NCI-H1417 treated with DMSO at 0.1 percent for 48 hours (cell line): ENCODE measurements at regions not wholly inside any gene's neighbourhood (a gene's known extent, or its start where the extent isn't known, plus 50 kb on each side); places are given as distances from the start of the nearest gene placed in this dataset.
"Not testable (repeated sequence)": the region's sequence is repeated elsewhere in the genome, so short reads cannot be mapped to it uniquely, and the experiment has no call there.

Experiments
- DNase-seq: peaks from one replicate; lab custom pipeline; 2025; lab: John Stamatoyannopoulos, UW

GRCh38 chr16:87206646-87207451, 110.3 kb downstream of the C16orf95 start:
- DNase-seq: no peak

GRCh38 chr16:87207509-87207908, 109.7 kb downstream of the C16orf95 start:
- no peak for DNase-seq

GRCh38 chr16:87207965-87208364, 109.2 kb downstream of the C16orf95 start:
- DNase-seq: no peak

- not testable (repeated sequence) for DNase-seq
These were observed 108.2 kb downstream of the C16orf95 start for GRCh38 chr16:87208968-87209367.

- DNase-seq: no peak
These were observed 107.2 kb downstream of the C16orf95 start for GRCh38 chr16:87209808-87210512.

GRCh38 chr16:87210894-87211293, 106.3 kb downstream of the C16orf95 start:
- DNase-seq: no peak

- no peak for DNase-seq
These were observed 105.2 kb downstream of the C16orf95 start for GRCh38 chr16:87212026-87212425.

- no peak for DNase-seq
These were observed 103.7 kb downstream of the C16orf95 start for GRCh38 chr16:87213536-87213935.

- no peak for DNase-seq
These were observed 100.9 kb downstream of the C16orf95 start for GRCh38 chr16:87216148-87216840.

- DNase-seq: no peak
These were observed 100.3 kb downstream of the C16orf95 start for GRCh38 chr16:87216841-87217275.

GRCh38 chr16:87217802-87218201, 99.4 kb downstream of the C16orf95 start:
- not testable (repeated sequence) for DNase-seq

GRCh38 chr16:87218281-87219055, 98.7 kb downstream of the C16orf95 start:
- DNase-seq: no peak

- no peak for DNase-seq
These were observed 97.8 kb downstream of the C16orf95 start for GRCh38 chr16:87219287-87219909.

- no peak for DNase-seq
These were observed 95.6 kb downstream of the C16orf95 start for GRCh38 chr16:87221633-87222032.

GRCh38 chr16:87222335-87222734, 94.9 kb downstream of the C16orf95 start:
- DNase-seq: no peak

GRCh38 chr16:87223656-87224248, 93.4 kb downstream of the C16orf95 start:
- DNase-seq: no peak

GRCh38 chr16:87226926-87227295, 90.3 kb downstream of the C16orf95 start:
- DNase-seq: no peak

- no peak for DNase-seq
These were observed 89.8 kb downstream of the C16orf95 start for GRCh38 chr16:87227296-87227951.

GRCh38 chr16:87228363-87228762, 88.8 kb downstream of the C16orf95 start:
- DNase-seq: no peak
